ENCODE measurements at regions not wholly inside any gene's neighbourhood (a gene's known extent, or its start where the extent isn't known, plus 50 kb on each side); places are given as distances from the start of the nearest gene placed in this dataset.

DNA sequence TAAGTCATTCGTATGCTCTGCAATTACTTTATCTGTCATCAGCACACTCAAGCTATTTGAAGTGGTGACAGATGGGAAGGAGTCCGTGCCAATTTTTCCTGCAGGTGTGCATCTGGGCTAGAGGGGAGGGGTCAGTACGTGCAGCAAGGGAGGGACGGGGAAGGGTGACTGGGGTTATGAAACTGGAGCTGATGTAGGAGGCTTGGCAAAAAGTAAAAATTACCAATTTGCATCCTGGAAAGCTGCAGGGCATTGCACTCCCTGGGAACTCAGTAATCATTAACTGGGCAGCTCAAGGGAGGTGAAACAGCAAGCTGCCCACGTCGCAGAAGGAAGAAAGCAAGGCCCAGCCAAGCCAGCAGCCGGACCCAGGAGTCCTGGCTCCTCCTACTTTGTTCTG, 87.1 kb upstream of the TMEM45B start:
- Histone ChIP-seq H3K4me2 (ENCODE audit: low read depth, low read length) (no peak overlapping the region), H3K14ac (replicated peaks; ENCODE audit: low read depth, low read length) (no peak overlapping the region), H3K18ac (ENCODE audit: low read depth, low read length) (no peak overlapping the region), H3K9me3 (ENCODE audit: control insufficient read depth, insufficient read depth, low read length) (no peaks in the 10 kb centered on the region), H3K23ac (ENCODE audit: low read depth, low read length) (no peak overlapping the region), H2BK20ac (ENCODE audit: low read depth, low read length) (no peak overlapping the region), H3K27ac (ENCODE audit: insufficient read depth, low read length) (no peak overlapping the region), H3K4ac (ENCODE audit: low read depth, low read length) (no peak overlapping the region), H2AK9ac (replicated peaks; ENCODE audit: low read depth, low read length, poor library complexity) (no peak overlapping the region), H2BK120ac (ENCODE audit: low read depth, low read length) (no peak overlapping the region), H3K4me1 (ENCODE audit: control insufficient read depth, insufficient read depth, low read length) (no peaks in the 10 kb centered on the region), H3K79me1 (ENCODE audit: low read depth in 1 of 2, low read length in 2 of 2) (no peaks in the 10 kb centered on the region), H4K8ac (ENCODE audit: low read depth in 2 of 2, low read length in 2 of 2) (no peak overlapping the region), H2BK5ac (ENCODE audit: low read depth, low read length, poor library complexity, severe bottlenecking) (no peak overlapping the region), H3K4me3 (ENCODE audit: insufficient read depth, low read depth, low read length) (no peak overlapping the region), H3K56ac (ENCODE audit: extremely low read depth, insufficient read depth, low read length) (no peak overlapping the region), H4K5ac (ENCODE audit: low read depth, low read length) (no peak overlapping the region), H3K9ac (ENCODE audit: low read depth, low read length) (no peak overlapping the region), H2AK5ac (ENCODE audit: low read depth, low read length) (no peak overlapping the region), H4K20me1 (ENCODE audit: insufficient read depth, low read length) (no peaks in the 10 kb centered on the region), H3K36me3 (ENCODE audit: control insufficient read depth, insufficient read depth, low read length) (no peaks in the 10 kb centered on the region), H3K9me1 (ENCODE audit: insufficient read depth, low read length) (no peaks in the 10 kb centered on the region), H3K27me3 (ENCODE audit: control insufficient read depth, insufficient read depth, low read length) (peaks cover 4% of the 10 kb centered on the region; the same call in 1 of the 2 replicates), H4K91ac (ENCODE audit: insufficient read depth, low read depth, low read length) (no peak overlapping the region), H2AFZ (replicated peaks; ENCODE audit: low read length, poor library complexity) (no peak overlapping the region), H2BK15ac (ENCODE audit: low read depth, low read length) (no peak overlapping the region)
- in situ Hi-C loops (cut with MboI; ENCODE audit: low sequenced_read_pairs) (loop anchor here (25.0 kb wide), 1 partner anchor 616 kb away; no protein-coding TSS in a partner anchor), intact Hi-C loops (cut with micrococcal nuclease) (no loop called here), dilution Hi-C loops (cut with HindIII; ENCODE audit: low sequenced_read_pairs, unreplicated experiment) (no loop called here)
- POLR2A ChIA-PET (ENCODE audit: unreplicated experiment), result no interaction called here
- DNase-seq (no peak), ATAC-seq (ENCODE audit: low read depth) (no peak)
- no TSS peak for BruUV-seq (replicated peaks)
- CTCF ChIA-PET, result no interaction called here
- WGBS, 2 experiments (ENCODE audit: extremely low coverage in 2 of 2, insufficient read length in 1 of 2), result no CpG with 5 or more reads among the region's 7 CpGs
- TF ChIP-seq BHLHE40 (IDR thresholded peaks at IDR 0.05; ENCODE audit: low read depth, low read length) (no peak), MAFK (IDR thresholded peaks at IDR 0.05; ENCODE audit: low read depth, low read length) (no peak), RCOR1 (IDR thresholded peaks at IDR 0.05; ENCODE audit: insufficient replicate concordance, low read length) (no peak), MXI1 (IDR thresholded peaks at IDR 0.05; ENCODE audit: borderline replicate concordance, low read depth, low read length) (no peak), MAZ (IDR thresholded peaks at IDR 0.05; ENCODE audit: borderline replicate concordance, low read depth, low read length) (no peak), FOS (IDR thresholded peaks at IDR 0.05; ENCODE audit: low read depth, low read length) (no peak), CHD1 (IDR thresholded peaks at IDR 0.05; ENCODE audit: low read depth, low read length) (no peak), NFE2L2 (IDR thresholded peaks at IDR 0.05; ENCODE audit: low read depth, low read length) (no peak), CEBPB (IDR thresholded peaks at IDR 0.05; ENCODE audit: low read depth, low read length) (no peak)

Measured in IMR-90 (cell line).